IPS-20b (cell line): ENCODE measurements at regions not wholly inside any gene's neighbourhood (a gene's known extent, or its start where the extent isn't known, plus 50 kb on each side); places are given as distances from the start of the nearest gene placed in this dataset.

Experiments used
- H3K27ac ChIP-seq: one replicate; pipeline ENCODE4 v1.5.1; 2013; ENCODE audit warnings: low read length
- H3K27me3 ChIP-seq: 2 replicates; pipeline ENCODE4 v1.6.1; 2013; ENCODE audit warnings: mild to moderate bottlenecking, low read length, inconsistent platforms; ENCODE audit not compliant: insufficient read depth
- H3K36me3 ChIP-seq: 2 replicates; pipeline ENCODE4 v1.6.1; 2013; ENCODE audit warnings: low read depth, mild to moderate bottlenecking, inconsistent platforms, low read length, moderate library complexity; ENCODE audit not compliant: insufficient read depth
- H3K4me1 ChIP-seq: 2 replicates; pipeline ENCODE4 v1.6.1; 2013; ENCODE audit warnings: mild to moderate bottlenecking, control low read depth, inconsistent platforms, low read length, moderate library complexity; ENCODE audit not compliant: insufficient read depth
- H3K4me3 ChIP-seq: 2 replicates; pipeline ENCODE4 v1.5.1; 2013; ENCODE audit warnings: mild to moderate bottlenecking, low read length, inconsistent platforms
- H3K9ac ChIP-seq: 2 replicates; pipeline ENCODE4 v1.6.1; 2013; ENCODE audit warnings: low read depth, mild to moderate bottlenecking, inconsistent platforms, low read length, moderate library complexity
- H3K9me3 ChIP-seq: 2 replicates; pipeline ENCODE4 v1.6.1; 2013; ENCODE audit warnings: mild to moderate bottlenecking, low read depth, low read length, inconsistent platforms; ENCODE audit not compliant: insufficient read depth

- Histone ChIP-seq H3K27ac (no peak overlapping the region), H3K9me3 (no peaks in the 10 kb centered on the region), H3K9ac (no peak overlapping the region), H3K27me3 (no peaks in the 10 kb centered on the region), H3K36me3 (no peaks in the 10 kb centered on the region), H3K4me1 (peaks cover 8% of the 10 kb centered on the region; the same call in 1 of the 2 replicates), H3K4me3 (no peak overlapping the region)
These were observed 201.2 kb downstream of the SNX10 start for GRCh38 chr7:26492816-26493215.

DNA sequence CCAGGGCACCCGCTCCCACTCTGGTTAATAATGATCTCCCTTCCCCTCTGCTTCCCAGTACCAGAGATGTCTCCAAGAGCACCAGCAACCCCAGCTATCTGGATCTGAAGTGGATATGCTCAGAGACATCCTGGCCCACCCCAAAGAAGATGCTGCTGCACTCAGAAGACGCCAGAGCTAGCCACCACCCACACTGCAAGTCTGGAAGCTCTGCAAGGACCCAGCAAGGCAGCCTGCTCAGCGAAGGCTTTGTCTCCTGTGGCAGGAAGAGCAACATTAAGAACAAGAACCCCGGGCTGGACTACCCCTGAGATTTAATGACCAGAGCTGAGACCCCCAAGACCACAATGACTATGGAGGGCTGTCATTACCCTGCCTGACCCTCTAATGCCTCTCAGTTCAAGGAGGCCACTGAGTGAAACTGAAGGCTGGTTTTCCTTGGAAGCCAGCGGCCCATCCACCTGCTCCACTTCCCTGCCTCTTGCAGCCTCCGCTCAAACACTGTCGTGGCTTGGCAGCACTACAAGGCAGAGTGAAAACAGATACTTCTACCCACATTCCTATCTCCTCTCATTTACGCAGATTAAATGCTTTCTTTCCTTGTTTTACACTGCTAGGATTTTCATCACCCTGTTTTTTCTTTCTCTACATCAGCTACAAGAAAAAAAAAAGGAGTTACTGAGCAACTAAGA, 202.2 kb downstream of the SNX10 start:
- Histone ChIP-seq H3K36me3 (no peaks in the 10 kb centered on the region), H3K9ac (no peak overlapping the region), H3K4me1 (peaks cover 8% of the 10 kb centered on the region; the same call in 1 of the 2 replicates), H3K27ac (no peak overlapping the region), H3K4me3 (no peak overlapping the region), H3K27me3 (no peaks in the 10 kb centered on the region), H3K9me3 (no peaks in the 10 kb centered on the region)

DNA sequence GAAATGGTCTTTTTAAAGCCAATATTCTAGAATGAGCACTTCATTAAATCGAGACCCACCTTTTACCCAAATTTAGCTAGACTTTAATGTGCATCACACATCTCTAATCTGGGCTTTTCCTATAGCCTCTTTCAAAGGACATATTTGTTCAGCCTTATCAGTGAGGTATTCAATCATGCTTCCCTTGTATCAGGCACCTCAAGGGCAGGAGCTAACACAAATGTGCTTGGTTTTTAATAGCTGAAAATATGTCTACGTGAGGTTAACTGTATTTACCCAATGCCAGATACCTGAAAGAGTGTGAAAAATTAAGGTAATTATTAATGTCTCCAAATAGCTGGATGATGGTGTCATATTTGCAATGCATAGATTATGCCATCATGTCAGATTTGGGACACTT, 203.9 kb downstream of the SNX10 start:
- Histone ChIP-seq H3K4me1 (peaks cover under 1% of the 10 kb centered on the region; the same call in 1 of the 2 replicates), H3K9ac (no peak overlapping the region), H3K36me3 (no peaks in the 10 kb centered on the region), H3K4me3 (no peak overlapping the region), H3K9me3 (no peaks in the 10 kb centered on the region), H3K27me3 (no peaks in the 10 kb centered on the region), H3K27ac (no peak overlapping the region)

DNA sequence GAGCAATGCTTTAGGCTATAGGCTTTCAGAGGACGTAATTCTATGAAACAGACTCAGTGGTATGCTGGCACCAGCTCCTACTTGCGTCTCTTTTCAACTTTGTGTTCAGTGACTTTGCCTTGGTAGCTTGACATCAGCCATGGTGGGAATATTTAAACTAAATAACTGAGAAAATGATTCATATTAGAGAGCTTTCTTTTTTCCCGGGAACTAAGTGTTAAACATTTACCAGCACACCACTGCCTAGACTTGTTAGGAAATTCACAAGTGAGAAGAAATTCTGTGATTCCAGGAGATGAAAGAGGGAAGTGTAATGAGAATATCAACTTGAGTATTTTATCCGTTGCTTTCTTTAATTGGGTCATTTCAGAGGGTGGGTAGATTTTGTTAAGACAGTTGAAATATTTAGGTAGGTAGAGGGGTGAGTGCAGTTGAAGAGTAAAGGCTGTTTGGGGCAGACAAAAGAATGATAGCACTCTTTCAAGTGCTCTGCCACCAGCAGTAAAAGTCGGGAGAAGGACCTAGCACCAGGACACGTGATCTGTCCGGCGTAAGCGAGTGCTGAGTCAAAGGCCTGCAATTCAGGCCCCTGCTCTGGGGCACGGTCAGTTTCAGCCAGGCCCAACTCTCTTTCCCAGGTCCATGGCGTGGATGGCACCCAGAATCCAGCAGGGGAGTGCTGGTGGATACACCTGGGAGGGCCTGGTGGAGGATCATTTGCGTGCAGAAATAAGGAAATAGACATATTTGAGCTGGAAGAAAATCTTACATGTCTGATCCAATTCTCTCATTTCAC, 206.3 kb downstream of the SNX10 start:
- no peak overlapping the region for H3K9ac ChIP-seq
- no peaks in the 10 kb centered on the region for H3K36me3 ChIP-seq
- no peaks in the 10 kb centered on the region for H3K9me3 ChIP-seq
- no peak overlapping the region for H3K27ac ChIP-seq
- H3K4me1 ChIP-seq = no peaks in the 10 kb centered on the region
- no peaks in the 10 kb centered on the region for H3K27me3 ChIP-seq
- H3K4me3 ChIP-seq = no peak overlapping the region

DNA sequence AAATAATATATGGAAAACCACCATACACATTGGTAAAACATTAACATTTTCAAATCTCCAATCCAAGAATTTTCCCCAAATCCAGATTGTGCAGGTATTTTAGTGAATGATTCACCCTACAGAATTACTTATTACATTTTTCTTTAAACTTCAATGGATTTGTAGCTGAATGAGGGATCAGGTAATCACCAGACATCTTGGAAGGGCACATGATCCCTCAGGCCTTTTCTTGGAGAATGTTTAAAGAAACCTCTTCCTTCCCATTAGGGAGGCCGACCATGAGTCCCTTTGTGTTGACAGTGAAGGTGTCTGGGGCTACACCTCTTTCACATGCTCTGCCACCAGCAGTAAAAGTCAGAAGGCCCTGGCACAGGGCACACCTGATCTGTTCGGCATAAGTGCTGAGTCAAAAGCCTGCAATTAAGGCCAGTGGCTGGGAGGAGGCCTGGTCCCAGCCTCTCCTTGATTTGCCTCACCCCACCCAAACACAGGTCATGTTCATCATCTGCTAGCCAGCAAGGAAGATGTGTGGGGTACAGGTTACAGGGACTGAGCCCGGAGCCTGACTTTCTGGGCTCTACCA, 207.7 kb downstream of the SNX10 start:
- H3K27ac ChIP-seq = no peak overlapping the region
- H3K4me1 ChIP-seq = no peaks in the 10 kb centered on the region
- H3K4me3 ChIP-seq = no peak overlapping the region
- H3K9ac ChIP-seq = no peak overlapping the region
- no peaks in the 10 kb centered on the region for H3K9me3 ChIP-seq
- no peaks in the 10 kb centered on the region for H3K27me3 ChIP-seq
- no peaks in the 10 kb centered on the region for H3K36me3 ChIP-seq

DNA sequence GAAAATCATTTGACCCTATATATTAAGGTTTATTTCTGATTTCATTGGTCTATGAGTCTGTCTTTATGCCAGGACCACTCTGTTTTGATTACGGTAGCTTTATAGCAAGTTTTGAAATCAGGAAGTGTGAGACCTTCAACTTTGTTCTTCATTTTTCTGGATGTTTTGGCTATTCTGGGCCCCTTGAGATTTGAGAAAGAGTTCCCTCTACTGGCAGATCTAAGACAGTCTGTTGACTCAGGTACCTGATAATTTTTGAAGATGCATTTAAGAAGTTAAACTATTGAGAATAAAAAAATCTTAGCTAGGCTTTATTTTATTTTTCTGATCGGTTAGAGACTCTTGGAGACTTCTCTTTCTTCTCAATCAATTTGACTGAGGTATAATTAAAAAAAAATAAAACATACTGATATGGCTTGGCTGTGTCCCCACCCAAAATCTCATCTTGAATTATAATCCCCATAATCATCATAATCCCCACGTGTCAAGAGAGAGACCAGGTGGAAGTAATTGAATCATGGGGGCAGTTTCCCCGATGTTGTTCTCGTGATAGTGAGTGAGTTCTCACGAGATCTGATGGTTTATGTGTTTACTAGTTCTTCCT, 209.2 kb downstream of the SNX10 start:
- no peak overlapping the region for H3K27ac ChIP-seq
- no peaks in the 10 kb centered on the region for H3K4me1 ChIP-seq
- H3K27me3 ChIP-seq = no peaks in the 10 kb centered on the region
- no peak overlapping the region for H3K4me3 ChIP-seq
- H3K9ac ChIP-seq = no peak overlapping the region
- H3K9me3 ChIP-seq = no peaks in the 10 kb centered on the region
- H3K36me3 ChIP-seq = no peaks in the 10 kb centered on the region

DNA sequence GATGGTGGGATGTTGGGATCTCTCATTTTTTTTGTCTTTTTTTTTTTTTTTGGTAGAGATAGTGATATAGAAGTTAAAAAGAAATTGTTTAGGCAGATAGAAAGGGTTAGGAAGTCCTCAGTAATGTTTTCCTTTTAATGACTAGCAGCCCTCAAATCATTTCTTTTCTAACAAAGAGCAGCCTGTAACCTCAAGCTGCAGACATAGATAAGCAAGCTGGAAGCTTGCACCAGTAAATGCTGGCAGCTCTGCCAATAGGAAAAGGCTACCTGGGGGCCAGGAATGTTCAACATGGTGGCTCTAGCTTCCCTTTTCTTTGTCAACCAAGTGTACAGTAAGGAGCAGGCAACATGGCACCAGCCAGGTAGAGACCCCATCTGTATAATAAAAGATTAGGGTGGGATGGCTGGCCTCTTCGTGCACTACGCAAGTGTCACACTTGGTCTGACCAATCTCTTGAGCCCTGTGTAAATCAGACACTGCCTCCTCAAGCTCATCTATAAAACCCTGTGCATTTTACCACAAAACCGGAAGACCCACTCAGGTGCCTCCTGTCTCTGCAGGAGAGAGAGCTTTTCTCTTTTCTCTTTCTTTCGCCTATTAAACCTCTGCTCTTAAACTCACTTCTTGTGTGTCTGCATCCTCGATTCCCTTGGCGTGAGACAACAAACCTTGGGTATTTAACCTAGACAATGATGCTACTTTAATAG, 212.9 kb downstream of the SNX10 start:
- Histone ChIP-seq H3K9ac (no peak overlapping the region), H3K27ac (no peak overlapping the region), H3K36me3 (no peaks in the 10 kb centered on the region), H3K9me3 (no peaks in the 10 kb centered on the region), H3K27me3 (no peaks in the 10 kb centered on the region), H3K4me3 (no peak overlapping the region), H3K4me1 (peaks cover 7% of the 10 kb centered on the region; the same call in 1 of the 2 replicates)

GRCh38 chr7:26506196-26506595, 214.5 kb downstream of the SNX10 start:
- no peak overlapping the region for H3K27ac ChIP-seq
- H3K9me3 ChIP-seq = no peaks in the 10 kb centered on the region
- H3K4me3 ChIP-seq = no peak overlapping the region
- no peaks in the 10 kb centered on the region for H3K36me3 ChIP-seq
- no peaks in the 10 kb centered on the region for H3K27me3 ChIP-seq
- H3K9ac ChIP-seq = no peak overlapping the region
- H3K4me1 ChIP-seq = peaks cover 7% of the 10 kb centered on the region; the same call in 1 of the 2 replicates

GRCh38 chr7:26507108-26507987, 215.7 kb downstream of the SNX10 start:
- no peaks in the 10 kb centered on the region for H3K27me3 ChIP-seq
- no peak overlapping the region for H3K4me3 ChIP-seq
- no peak overlapping the region for H3K27ac ChIP-seq
- no peaks in the 10 kb centered on the region for H3K36me3 ChIP-seq
- H3K9me3 ChIP-seq = no peaks in the 10 kb centered on the region
- no peak overlapping the region for H3K9ac ChIP-seq
- peaks cover 7% of the 10 kb centered on the region; the same call in 1 of the 2 replicates for H3K4me1 ChIP-seq

- no peaks in the 10 kb centered on the region for H3K9me3 ChIP-seq
- peaks cover 7% of the 10 kb centered on the region; the same call in 1 of the 2 replicates for H3K4me1 ChIP-seq
- H3K27me3 ChIP-seq = no peaks in the 10 kb centered on the region
- no peak overlapping the region for H3K27ac ChIP-seq
- H3K4me3 ChIP-seq = no peak overlapping the region
- H3K9ac ChIP-seq = no peak overlapping the region
- no peaks in the 10 kb centered on the region for H3K36me3 ChIP-seq
These were observed 216.8 kb downstream of the SNX10 start for GRCh38 chr7:26508481-26508880.
